Lower lobe of right lung (tissue), 2 donors: ENCODE measurements at regions not wholly inside any gene's neighbourhood (a gene's known extent, or its start where the extent isn't known, plus 50 kb on each side); places are given as distances from the start of the nearest gene placed in this dataset.
"Not testable (repeated sequence)": the region's sequence is repeated elsewhere in the genome, so short reads cannot be mapped to it uniquely, and the experiment has no call there.

ENCODE experiments used
- ATAC-seq, 2 donors: fragments of 200-7000 bp; cut with Tn5 transposase; one replicate each; pipeline ENCODE4 v1.9.1; 2020 to 2022; ENCODE audit warnings: mild to moderate bottlenecking in 2 of 2, moderate library complexity in 2 of 2
- DNase-seq: peaks from one replicate; pipeline ENCODE4 v3.0.0-alpha.2; 2020
- H3K27ac ChIP-seq: fragments of 200-600 bp; one replicate; pipeline ENCODE4 v1.8.0; 2022
- H3K27me3 ChIP-seq: fragments of 200-600 bp; one replicate; pipeline ENCODE4 v1.8.0; 2022; ENCODE audit warnings: low read depth
- H3K36me3 ChIP-seq: fragments of 200-600 bp; one replicate; pipeline ENCODE4 v1.8.0; 2022; ENCODE audit warnings: mild to moderate bottlenecking
- H3K4me1 ChIP-seq: fragments of 200-600 bp; one replicate; pipeline ENCODE4 v1.8.0; 2022
- H3K4me3 ChIP-seq: fragments of 200-600 bp; one replicate; pipeline ENCODE4 v1.8.0; 2022; ENCODE audit warnings: mild to moderate bottlenecking
- H3K9me3 ChIP-seq: fragments of 200-600 bp; one replicate; pipeline ENCODE4 v1.8.0; 2022
- CTCF ChIP-seq: fragments of 200-600 bp; IDR thresholded peaks from one replicate; pipeline ENCODE4 v1.8.0; 2022; ENCODE audit warnings: antibody characterized with exemption, mild to moderate bottlenecking
- intact Hi-C: fragments of 100-400 bp; cut with DNase I; formaldehyde crosslinking; loops from one replicate; pipeline ENCODE4 v1.11.0; 2022
- donor health status: DM: no; HTN: yes; CAD: no; lungs with severe emphysema.

DNA sequence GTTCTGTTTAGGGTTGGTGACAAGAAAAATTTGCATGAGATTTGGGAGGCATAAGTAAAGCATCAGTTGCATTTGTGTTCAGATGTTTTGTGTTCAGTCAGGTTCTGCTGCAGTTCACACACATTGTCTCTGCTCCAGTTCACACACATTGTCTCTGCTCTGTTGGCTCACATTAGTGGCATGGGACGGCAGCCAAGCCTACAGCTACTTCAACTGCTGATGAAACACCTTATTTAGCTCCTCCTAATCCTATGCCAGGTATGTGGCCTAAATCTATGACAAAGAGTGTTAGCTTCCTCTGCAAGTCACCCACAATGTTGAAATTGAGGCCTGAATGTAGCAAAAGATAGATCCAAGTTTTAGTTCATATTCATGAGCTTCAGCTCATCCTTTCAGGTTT lies 278.1 kb upstream of the SYNCRIP start:
- TF ChIP-seq CTCF, result no peak
- ATAC-seq (no peak), DNase-seq (no peak)
- Histone ChIP-seq H3K4me3 (no peak overlapping the region), H3K4me1 (no peaks in the 10 kb centered on the region), H3K27me3 (no peaks in the 10 kb centered on the region), H3K9me3 (no peaks in the 10 kb centered on the region), H3K36me3 (no peaks in the 10 kb centered on the region), H3K27ac (no peak overlapping the region)
- intact Hi-C loops, result no loop called here

DNA sequence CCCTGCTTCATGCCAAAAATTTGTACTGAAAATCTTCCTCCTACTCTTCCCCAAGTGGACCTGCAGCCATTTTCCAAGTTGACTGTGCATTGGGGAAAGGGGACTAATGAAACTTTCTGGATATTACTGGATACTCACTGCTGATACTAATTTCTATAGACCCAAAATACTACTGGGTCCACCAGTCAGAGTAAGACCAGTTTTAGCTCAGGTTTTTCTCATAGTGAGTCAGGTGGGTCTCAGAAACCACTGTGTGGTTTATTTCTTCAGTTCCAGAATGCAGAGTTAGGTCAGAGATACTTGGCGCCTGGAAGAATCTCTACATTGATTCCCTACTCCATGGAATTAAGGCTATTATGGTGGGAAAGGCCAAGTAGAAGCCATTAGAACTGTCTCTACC lies 274.8 kb upstream of the SYNCRIP start:
- Histone ChIP-seq H3K36me3 (no peaks in the 10 kb centered on the region), H3K9me3 (no peaks in the 10 kb centered on the region), H3K4me1 (no peaks in the 10 kb centered on the region), H3K4me3 (no peak overlapping the region), H3K27ac (no peak overlapping the region), H3K27me3 (no peaks in the 10 kb centered on the region)
- TF ChIP-seq CTCF, result no peak
- ATAC-seq, result no peak
- intact Hi-C loops, result no loop called here
- no peak for DNase-seq

DNA sequence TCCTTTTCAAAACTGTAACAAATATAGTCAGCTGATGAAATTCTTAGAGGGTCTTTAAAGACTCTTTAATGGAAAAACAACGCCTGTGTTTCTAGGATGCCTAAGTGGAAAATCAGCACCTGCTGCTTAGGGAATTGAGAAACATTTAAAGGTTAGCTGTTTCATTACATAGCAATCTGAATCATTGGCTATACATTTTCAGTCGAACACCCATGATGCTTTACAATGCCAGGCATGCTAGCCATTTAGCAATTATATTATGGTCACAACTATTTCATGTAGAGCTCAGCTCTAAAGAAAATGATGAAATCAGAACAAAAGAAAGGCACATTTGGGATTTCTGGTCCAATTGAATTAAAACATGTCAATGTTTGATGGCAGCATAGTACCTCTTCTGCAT lies 270.3 kb upstream of the SYNCRIP start:
- no peak overlapping the region for H3K4me3 ChIP-seq
- DNase-seq, result no peak
- ATAC-seq, result no peak
- H3K36me3 ChIP-seq, result no peaks in the 10 kb centered on the region
- no peaks in the 10 kb centered on the region for H3K27me3 ChIP-seq
- H3K4me1 ChIP-seq, result no peaks in the 10 kb centered on the region
- intact Hi-C loops, result no loop called here
- H3K27ac ChIP-seq, result no peak overlapping the region
- no peaks in the 10 kb centered on the region for H3K9me3 ChIP-seq
- no peak for TF ChIP-seq CTCF

GRCh38 chr6:85912582-85912981 lies 269.9 kb upstream of the SYNCRIP start:
- no peaks in the 10 kb centered on the region for H3K4me1 ChIP-seq
- no peak for ATAC-seq
- H3K27ac ChIP-seq, result no peak overlapping the region
- H3K27me3 ChIP-seq, result no peaks in the 10 kb centered on the region
- no peak overlapping the region for H3K4me3 ChIP-seq
- no peaks in the 10 kb centered on the region for H3K36me3 ChIP-seq
- no peak for DNase-seq
- no peaks in the 10 kb centered on the region for H3K9me3 ChIP-seq
- no peak for TF ChIP-seq CTCF
- intact Hi-C loops, result no loop called here

GRCh38 chr6:85911067-85911466 lies 268.4 kb upstream of the SYNCRIP start:
- H3K4me1 ChIP-seq, result no peaks in the 10 kb centered on the region
- no peaks in the 10 kb centered on the region for H3K9me3 ChIP-seq
- DNase-seq (no peak), ATAC-seq (no peak)
- no peak overlapping the region for H3K27ac ChIP-seq
- no peak overlapping the region for H3K4me3 ChIP-seq
- intact Hi-C loops, result no loop called here
- TF ChIP-seq CTCF, result no peak
- H3K36me3 ChIP-seq, result no peaks in the 10 kb centered on the region
- no peaks in the 10 kb centered on the region for H3K27me3 ChIP-seq

DNA sequence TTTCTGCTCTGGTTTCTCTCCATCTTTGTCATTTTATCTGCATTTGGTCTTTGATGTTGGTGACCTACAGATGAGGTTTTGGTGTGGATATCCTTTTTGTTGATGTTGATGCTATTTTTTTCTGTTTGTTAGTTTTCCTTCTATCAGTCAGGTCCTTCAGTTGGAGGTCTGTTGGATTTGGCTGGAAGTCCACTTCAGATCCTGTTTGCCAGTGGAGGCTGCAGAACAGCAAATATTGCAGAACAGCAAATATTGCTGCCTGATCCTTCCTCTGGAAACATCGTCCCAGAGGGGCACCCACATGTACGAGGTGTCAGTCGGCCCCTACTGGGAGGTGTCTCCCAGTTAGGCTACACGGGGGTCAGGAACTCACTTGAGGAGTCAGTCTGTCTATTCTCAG lies 265.4 kb upstream of the SYNCRIP start:
- H3K27me3 ChIP-seq, H3K4me3 ChIP-seq, H3K9me3 ChIP-seq, H3K27ac ChIP-seq, H3K4me1 ChIP-seq, intact Hi-C loops, ATAC-seq, H3K36me3 ChIP-seq, DNase-seq: not testable (repeated sequence)
